ENCODE measurements at regions not wholly inside any gene's neighbourhood (a gene's known extent, or its start where the extent isn't known, plus 50 kb on each side); places are given as distances from the start of the nearest gene placed in this dataset.
"Not testable (repeated sequence)": the region's sequence is repeated elsewhere in the genome, so short reads cannot be mapped to it uniquely, and the experiment has no call there.

- DNase-seq = no peak
Observed at GRCh38 chr14:65153101-65153500, 50.8 kb upstream of the MAX start.

GRCh38 chr14:65156568-65157366, 54.5 kb upstream of the MAX start:
- no peak for DNase-seq

GRCh38 chr14:65159281-65160062, 57.2 kb upstream of the MAX start:
- no peak for DNase-seq

GRCh38 chr14:65160091-65160490, 57.8 kb upstream of the MAX start:
- no peak for DNase-seq

- no peak for DNase-seq
Observed at GRCh38 chr14:65162031-65162430, 59.7 kb upstream of the MAX start.

GRCh38 chr14:65164068-65164824, 61.9 kb upstream of the MAX start:
- no peak for DNase-seq

GRCh38 chr14:65164825-65165135, 62.5 kb upstream of the MAX start:
- DNase-seq = no peak

- no peak for DNase-seq
Observed at GRCh38 chr14:65167072-65167645, 64.8 kb upstream of the MAX start.

- no peak for DNase-seq
Observed at GRCh38 chr14:65168840-65169239, 66.5 kb upstream of the MAX start.

GRCh38 chr14:65169351-65169750, 67.0 kb upstream of the MAX start:
- no peak for DNase-seq

- no peak for DNase-seq
Observed at GRCh38 chr14:65170318-65170717, 68.0 kb upstream of the MAX start.

- peak; percentile 59 for DNase-seq
Observed at GRCh38 chr14:65170768-65171507, 68.6 kb upstream of the MAX start.

GRCh38 chr14:65173973-65174693, 71.8 kb upstream of the MAX start:
- no peak for DNase-seq

GRCh38 chr14:65174783-65175182, 72.5 kb upstream of the MAX start:
- no peak for DNase-seq

- DNase-seq = no peak
Observed at GRCh38 chr14:65177551-65177950, 75.2 kb upstream of the MAX start.

GRCh38 chr14:65179231-65179630, 76.9 kb upstream of the MAX start:
- DNase-seq = not testable (repeated sequence)

- peak; percentile 32 for DNase-seq
Observed at GRCh38 chr14:65179918-65180724, 77.8 kb upstream of the MAX start.

- DNase-seq = no peak
Observed at GRCh38 chr14:65180725-65181025, 78.4 kb upstream of the MAX start.

GRCh38 chr14:65184032-65184764, 81.9 kb upstream of the MAX start:
- no peak for DNase-seq

- no peak for DNase-seq
Observed at GRCh38 chr14:65185829-65186228, 83.5 kb upstream of the MAX start.

Measured in femur (tissue), 1 donor.